Trophoblast cell (in vitro differentiated cells and primary cell): ENCODE measurements at regions not wholly inside any gene's neighbourhood (a gene's known extent, or its start where the extent isn't known, plus 50 kb on each side); places are given as distances from the start of the nearest gene placed in this dataset.

Experiments used
- DNase-seq, 2 donors: peaks; one replicate each; pipeline ENCODE4 v3.0.0-alpha.2; 2016
- H2AFZ ChIP-seq: 2 replicates; pipeline ENCODE4 v1.6.1; 2013; ENCODE audit warnings: low read length, moderate library complexity, mild to moderate bottlenecking; ENCODE audit not compliant: insufficient read depth, poor library complexity
- H2AK5ac ChIP-seq: 2 replicates; pipeline ENCODE4 v1.6.1; 2013; ENCODE audit warnings: mild to moderate bottlenecking, low read length
- H2BK120ac ChIP-seq: 2 replicates; pipeline ENCODE4 v1.6.1; 2013; ENCODE audit warnings: low read length, mild to moderate bottlenecking, moderate library complexity; ENCODE audit not compliant: insufficient read depth, poor library complexity
- H2BK12ac ChIP-seq: 2 replicates; pipeline ENCODE4 v1.6.1; 2013; ENCODE audit warnings: mild to moderate bottlenecking, low read length, moderate library complexity
- H2BK5ac ChIP-seq: 2 replicates; pipeline ENCODE4 v1.6.1; 2013; ENCODE audit warnings: low read length, low read depth, moderate library complexity, mild to moderate bottlenecking; ENCODE audit not compliant: poor library complexity
- H3K14ac ChIP-seq: 2 replicates; pipeline ENCODE4 v1.6.1; 2013; ENCODE audit warnings: mild to moderate bottlenecking, low read length
- H3K18ac ChIP-seq: 2 replicates; pipeline ENCODE4 v1.6.1; 2013; ENCODE audit warnings: mild to moderate bottlenecking, low read length
- H3K23ac ChIP-seq: 2 replicates; pipeline ENCODE4 v1.6.1; 2013; ENCODE audit warnings: low read length
- H3K27ac ChIP-seq: 2 replicates; pipeline ENCODE4 v1.5.1; 2013; ENCODE audit warnings: low read depth, mild to moderate bottlenecking, inconsistent platforms, low read length, moderate library complexity
- H3K27me3 ChIP-seq: 2 replicates; pipeline ENCODE4 v1.6.1; 2013; ENCODE audit warnings: inconsistent platforms, mild to moderate bottlenecking, low read length, moderate library complexity; ENCODE audit not compliant: insufficient read depth
- H3K36me3 ChIP-seq, 2 experiments: 1 replicate in 1 of 2; 2 replicates in 1 of 2; pipeline ENCODE4 v1.6.1; 2013; ENCODE audit warnings: low read length in 2 of 2, mild to moderate bottlenecking in 2 of 2, moderate library complexity in 1 of 2; ENCODE audit not compliant: insufficient read depth in 2 of 2, control insufficient read depth in 1 of 2
- H3K4ac ChIP-seq: 2 replicates; pipeline ENCODE4 v1.6.1; 2013; ENCODE audit warnings: low read depth, mild to moderate bottlenecking, low read length, moderate library complexity
- H3K4me1 ChIP-seq, 2 experiments: 1 replicate in 1 of 2; 2 replicates in 1 of 2; pipeline ENCODE4 v1.6.1; 2013; ENCODE audit warnings: low read length in 2 of 2, mild to moderate bottlenecking in 2 of 2, moderate library complexity in 1 of 2; ENCODE audit not compliant: insufficient read depth in 2 of 2, control insufficient read depth in 1 of 2
- H3K4me2 ChIP-seq: 2 replicates; pipeline ENCODE4 v1.6.1; 2013; ENCODE audit warnings: inconsistent platforms, mild to moderate bottlenecking, low read length, moderate library complexity
- H3K4me3 ChIP-seq: 2 replicates; pipeline ENCODE4 v1.5.1; 2013; ENCODE audit warnings: mild to moderate bottlenecking, low read depth, low read length, inconsistent platforms
- H3K79me1 ChIP-seq: one replicate; pipeline ENCODE4 v1.6.1; 2013; ENCODE audit warnings: low read length
- H3K79me2 ChIP-seq: 2 replicates; pipeline ENCODE4 v1.6.1; 2013; ENCODE audit warnings: low read length, mild to moderate bottlenecking; ENCODE audit not compliant: control insufficient read depth, insufficient read depth, poor library complexity
- H3K9ac ChIP-seq: 2 replicates; pipeline ENCODE4 v1.6.1; 2013; ENCODE audit warnings: mild to moderate bottlenecking, low read length
- H3K9me3 ChIP-seq: 2 replicates; pipeline ENCODE4 v1.6.1; 2013; ENCODE audit warnings: low read depth, mild to moderate bottlenecking, control low read depth, inconsistent platforms, low read length; ENCODE audit not compliant: insufficient read depth
- H4K12ac ChIP-seq: 2 replicates; pipeline ENCODE4 v1.6.1; 2013; ENCODE audit warnings: low read depth, mild to moderate bottlenecking, low read length, moderate library complexity
- H4K8ac ChIP-seq: 2 replicates; pipeline ENCODE4 v1.6.1; 2013; ENCODE audit warnings: low read depth, mild to moderate bottlenecking, low read length, moderate library complexity
- H4K91ac ChIP-seq: one replicate; pipeline ENCODE4 v1.6.1; 2013; ENCODE audit warnings: low read depth, mild to moderate bottlenecking, low read length, moderate library complexity
- WGBS: extraction: QIAGEN DNeasy Blood & Tissue Kit; methylation state at CpG from one replicate; pipeline ENCODE4 v1.1.7; 2013; ENCODE audit warnings: missing lambda C conversion rate; ENCODE audit not compliant: insufficient read length, insufficient coverage; ENCODE audit errors: extremely low coverage; 5-methylcytosine and 5-hydroxymethylcytosine counted together

DNA sequence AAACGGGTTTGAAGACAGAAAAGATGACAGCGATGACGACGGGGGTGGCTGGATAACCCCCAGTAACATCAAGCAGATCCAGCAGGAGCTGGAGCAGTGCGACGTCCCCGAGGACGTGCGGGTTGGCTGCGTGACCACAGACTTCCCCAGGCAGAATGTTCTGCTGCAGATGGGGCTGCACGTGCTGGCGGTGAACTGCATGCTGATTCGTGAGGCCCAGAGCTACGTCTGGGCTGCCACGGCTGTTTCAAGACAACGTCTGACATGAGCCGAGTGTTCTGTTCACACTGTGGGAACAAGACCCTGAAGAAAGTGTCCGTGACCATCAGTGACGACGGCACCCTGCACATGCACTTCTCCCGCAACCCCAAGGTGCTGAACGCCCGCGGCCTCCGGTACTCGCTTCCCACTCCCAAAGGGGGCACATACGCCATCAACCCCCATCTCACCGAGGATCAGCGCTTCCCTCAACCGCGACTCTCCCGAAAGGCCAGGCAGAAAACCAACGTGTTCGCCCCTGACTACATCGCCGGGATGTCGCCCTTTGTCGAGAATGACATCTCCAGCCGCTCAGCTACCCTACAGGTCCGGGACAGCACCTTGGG is 319.2 kb upstream of the SLC7A11 start:
- no peak overlapping the region for H3K4ac ChIP-seq
- H2BK12ac ChIP-seq: no peak overlapping the region
- H4K12ac ChIP-seq: no peak overlapping the region
- DNase-seq: no peak
- no CpG with 5 or more reads among the region's 40 CpGs for WGBS
- H3K23ac ChIP-seq: no peak overlapping the region
- H3K18ac ChIP-seq: no peak overlapping the region
- peaks cover 2% of the 10 kb centered on the region for H3K9me3 ChIP-seq
- peaks cover 3% of the 10 kb centered on the region for H3K79me2 ChIP-seq
- no peaks in the 10 kb centered on the region for H3K79me1 ChIP-seq
- no peaks in the 10 kb centered on the region for H3K36me3 ChIP-seq
- H3K4me1 ChIP-seq: no peaks in the 10 kb centered on the region
- H3K27me3 ChIP-seq: no peaks in the 10 kb centered on the region
- H3K4me2 ChIP-seq: no peak overlapping the region
- H4K8ac ChIP-seq: no peak overlapping the region
- H3K9ac ChIP-seq: no peak overlapping the region
- no peak overlapping the region for H2AFZ ChIP-seq
- H3K14ac ChIP-seq: no peak overlapping the region
- no peak overlapping the region for H2BK120ac ChIP-seq
- no peak overlapping the region for H2BK5ac ChIP-seq
- no peak overlapping the region for H2AK5ac ChIP-seq
- no peak overlapping the region for H3K27ac ChIP-seq
- no peak overlapping the region for H3K4me3 ChIP-seq
- no peak overlapping the region for H4K91ac ChIP-seq

DNA sequence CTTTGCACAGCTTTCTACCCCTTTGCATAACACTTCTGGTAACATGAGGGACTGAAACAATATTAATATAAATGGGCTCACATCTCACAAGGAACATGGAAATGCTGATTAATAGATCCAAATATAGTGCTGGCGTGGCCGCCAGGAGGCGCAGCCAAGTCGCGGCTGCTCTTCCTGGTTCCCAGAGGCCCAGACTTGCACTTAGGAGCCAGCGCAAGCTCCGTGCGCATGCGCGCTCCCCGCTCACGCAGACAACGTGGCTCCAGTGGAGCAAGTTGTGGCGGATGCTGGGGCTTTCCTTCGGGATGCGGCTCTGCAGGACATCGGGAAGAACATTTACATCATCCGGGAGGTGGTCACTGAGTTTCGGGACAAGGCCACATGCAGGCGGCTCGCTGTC is 318.3 kb upstream of the SLC7A11 start:
- Histone ChIP-seq H4K12ac (no peak overlapping the region), H3K36me3 (no peaks in the 10 kb centered on the region), H3K9me3 (peaks cover 2% of the 10 kb centered on the region), H3K79me2 (peaks cover 3% of the 10 kb centered on the region), H3K14ac (peak overlapping the region; percentile 24), H3K23ac (no peak overlapping the region), H4K8ac (peak overlapping the region; percentile 54), H2BK5ac (no peak overlapping the region), H3K79me1 (no peaks in the 10 kb centered on the region), H4K91ac (no peak overlapping the region), H3K4ac (no peak overlapping the region), H3K18ac (no peak overlapping the region), H3K4me3 (no peak overlapping the region), H3K27ac (no peak overlapping the region), H3K9ac (no peak overlapping the region), H2AK5ac (no peak overlapping the region), H2BK12ac (no peak overlapping the region), H3K4me1 (no peaks in the 10 kb centered on the region), H3K4me2 (no peak overlapping the region), H2AFZ (no peak overlapping the region), H2BK120ac (no peak overlapping the region), H3K27me3 (no peaks in the 10 kb centered on the region)
- peak; percentile 31 to 41 for DNase-seq
- no CpG with 5 or more reads among the region's 21 CpGs for WGBS

DNA sequence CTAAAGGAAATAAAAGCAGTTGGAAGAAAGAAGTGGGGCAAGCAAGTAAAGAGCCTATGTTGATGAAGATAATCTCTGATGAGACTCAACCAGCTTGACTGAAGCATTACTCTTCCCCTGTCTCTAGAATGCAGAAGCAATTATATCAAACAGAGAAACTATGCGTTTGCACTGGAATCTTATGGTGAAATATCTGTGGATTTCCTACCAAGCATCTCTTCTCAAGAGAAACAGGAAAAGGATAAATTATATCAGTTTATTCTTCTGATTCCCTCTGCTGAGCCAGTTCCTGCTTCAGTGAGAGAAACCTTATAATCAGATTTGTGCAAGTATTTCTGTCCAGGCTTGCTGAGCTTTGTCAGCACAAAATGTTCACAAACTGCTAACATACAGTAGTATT is 316.7 kb upstream of the SLC7A11 start:
- H3K4me1 ChIP-seq: no peaks in the 10 kb centered on the region
- H3K9me3 ChIP-seq: peaks cover 2% of the 10 kb centered on the region
- no peak overlapping the region for H3K14ac ChIP-seq
- no CpG with 5 or more reads among the region's 1 CpG for WGBS
- no peaks in the 10 kb centered on the region for H3K79me1 ChIP-seq
- H3K27me3 ChIP-seq: no peaks in the 10 kb centered on the region
- H3K18ac ChIP-seq: no peak overlapping the region
- H2AFZ ChIP-seq: no peak overlapping the region
- H3K4ac ChIP-seq: no peak overlapping the region
- no peak overlapping the region for H4K12ac ChIP-seq
- no peak overlapping the region for H3K9ac ChIP-seq
- H4K91ac ChIP-seq: no peak overlapping the region
- no peak overlapping the region for H2AK5ac ChIP-seq
- H2BK12ac ChIP-seq: no peak overlapping the region
- no peaks in the 10 kb centered on the region for H3K36me3 ChIP-seq
- H3K4me3 ChIP-seq: no peak overlapping the region
- no peak overlapping the region for H3K4me2 ChIP-seq
- H2BK5ac ChIP-seq: no peak overlapping the region
- H2BK120ac ChIP-seq: no peak overlapping the region
- no peak overlapping the region for H3K27ac ChIP-seq
- H3K79me2 ChIP-seq: peaks cover 3% of the 10 kb centered on the region
- no peak overlapping the region for H4K8ac ChIP-seq
- no peak overlapping the region for H3K23ac ChIP-seq
- DNase-seq: no peak

DNA sequence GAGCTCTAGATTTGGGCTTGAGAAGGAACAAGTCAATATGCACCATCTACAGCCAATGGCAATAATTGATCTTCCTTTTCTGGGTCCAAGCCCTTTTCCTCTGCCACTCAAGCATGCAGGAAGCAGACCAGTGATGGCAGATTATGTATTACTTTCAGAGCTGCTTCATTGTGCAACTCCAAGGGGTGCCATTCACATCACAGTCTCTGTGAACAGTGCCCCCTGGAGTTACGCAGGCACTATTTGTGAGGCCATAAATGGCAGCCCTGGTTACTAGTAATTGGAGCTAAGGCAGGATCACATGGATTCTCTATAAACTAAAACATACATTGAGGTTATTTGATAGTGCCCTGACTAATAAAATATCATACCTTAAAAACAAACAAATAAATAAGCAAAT is 313.4 kb upstream of the SLC7A11 start:
- Histone ChIP-seq H2AFZ (no peak overlapping the region), H4K12ac (no peak overlapping the region), H3K36me3 (no peaks in the 10 kb centered on the region), H3K4me2 (no peak overlapping the region), H3K27me3 (no peaks in the 10 kb centered on the region), H3K9ac (no peak overlapping the region), H2AK5ac (no peak overlapping the region), H3K14ac (no peak overlapping the region), H3K79me1 (no peaks in the 10 kb centered on the region), H3K4me3 (no peak overlapping the region), H2BK12ac (no peak overlapping the region), H2BK120ac (no peak overlapping the region), H3K9me3 (peaks cover 2% of the 10 kb centered on the region), H3K79me2 (peaks cover 1% of the 10 kb centered on the region), H4K91ac (no peak overlapping the region), H3K27ac (no peak overlapping the region), H4K8ac (no peak overlapping the region), H3K4me1 (no peaks in the 10 kb centered on the region), H3K18ac (no peak overlapping the region), H3K23ac (no peak overlapping the region), H3K4ac (no peak overlapping the region), H2BK5ac (no peak overlapping the region)
- no peak for DNase-seq
- WGBS: no CpG with 5 or more reads among the region's 1 CpG
